Smooth muscle cell (in vitro differentiated cells): ENCODE measurements at regions not wholly inside any gene's neighbourhood (a gene's known extent, or its start where the extent isn't known, plus 50 kb on each side); places are given as distances from the start of the nearest gene placed in this dataset.

ENCODE experiments used
- DNase-seq: peaks from one replicate; lab custom pipeline; 2025; ENCODE audit not compliant: unreplicated experiment; lab: John Stamatoyannopoulos, UW
- H2AFZ ChIP-seq: fragments of 200-600 bp; sonication (generic); 2 replicates; pipeline ENCODE4 v1.6.0; 2016; ENCODE audit warnings: antibody characterized with exemption, low read depth, mild to moderate bottlenecking
- H3F3A ChIP-seq: fragments of 200-600 bp; sonication (generic); 2 replicates; pipeline ENCODE4 v1.6.0; 2017; ENCODE audit warnings: antibody characterized with exemption, low read depth
- H3K27ac ChIP-seq: fragments of 200-600 bp; sonication (generic); 2 replicates; pipeline ENCODE4 v1.5.1; 2016; ENCODE audit warnings: low read depth, mild to moderate bottlenecking
- H3K27me3 ChIP-seq: fragments of 200-600 bp; sonication (generic); 2 replicates; pipeline ENCODE4 v1.6.1; 2016; ENCODE audit warnings: low read depth, mild to moderate bottlenecking
- H3K36me3 ChIP-seq: fragments of 200-600 bp; sonication (generic); 2 replicates; pipeline ENCODE4 v1.5.1; 2016; ENCODE audit warnings: low read depth
- H3K4me1 ChIP-seq: fragments of 200-600 bp; sonication (generic); 2 replicates; pipeline ENCODE4 v1.5.1; 2016; ENCODE audit warnings: low read depth
- H3K4me2 ChIP-seq: fragments of 200-600 bp; sonication (generic); 2 replicates; pipeline ENCODE4 v1.6.0; 2016; ENCODE audit warnings: mild to moderate bottlenecking
- H3K4me3 ChIP-seq: fragments of 200-600 bp; sonication (generic); 2 replicates; pipeline ENCODE4 v1.5.1; 2016; ENCODE audit warnings: mild to moderate bottlenecking
- H3K79me2 ChIP-seq: fragments of 200-600 bp; sonication (generic); 2 replicates; pipeline ENCODE4 v1.6.0; 2016; ENCODE audit warnings: low read depth, mild to moderate bottlenecking
- H3K9ac ChIP-seq: fragments of 200-600 bp; sonication (generic); 2 replicates; pipeline ENCODE4 v1.6.0; 2016; ENCODE audit warnings: low read depth
- H3K9me3 ChIP-seq: fragments of 200-600 bp; sonication (generic); replicated peaks from 2 replicates; pipeline ENCODE4 v1.5.1; 2016; ENCODE audit warnings: low read depth
- H4K20me1 ChIP-seq: fragments of 200-600 bp; sonication (generic); 2 replicates; pipeline ENCODE4 v1.6.0; 2016; ENCODE audit warnings: low read depth
- WGBS: methylation state at CpG from one replicate; pipeline ENCODE4 v1.1.7; 2016; ENCODE audit warnings: low lambda C conversion rate; 5-methylcytosine and 5-hydroxymethylcytosine counted together
- TF ChIP-seq, protein P1 (sequence below): fragments of 200-600 bp; sonication (generic); IDR thresholded peaks from 2 replicates; pipeline ENCODE4 v1.5.1; 2017; ENCODE audit warnings: borderline replicate concordance, mild to moderate bottlenecking, antibody characterized with exemption; ENCODE audit not compliant: insufficient read depth, poor library complexity, severe bottlenecking

GRCh38 chr16:73434621-73435020, 386.7 kb upstream of the ZFHX3 start:
- Histone ChIP-seq H3K27me3 (peaks cover 10% of the 10 kb centered on the region), H3K79me2 (no peaks in the 10 kb centered on the region), H3K27ac (no peak overlapping the region), H2AFZ (no peak overlapping the region), H3K36me3 (no peaks in the 10 kb centered on the region), H3K4me1 (peaks cover 4% of the 10 kb centered on the region), H3K4me2 (no peak overlapping the region), H3F3A (no peaks in the 10 kb centered on the region), H4K20me1 (no peaks in the 10 kb centered on the region), H3K4me3 (no peak overlapping the region), H3K9me3 (no peaks in the 10 kb centered on the region), H3K9ac (no peak overlapping the region)
- 92% methylated on average over 5 of the region's 5 CpGs for WGBS
- DNase-seq = no peak
- TF ChIP-seq, protein P1, sequence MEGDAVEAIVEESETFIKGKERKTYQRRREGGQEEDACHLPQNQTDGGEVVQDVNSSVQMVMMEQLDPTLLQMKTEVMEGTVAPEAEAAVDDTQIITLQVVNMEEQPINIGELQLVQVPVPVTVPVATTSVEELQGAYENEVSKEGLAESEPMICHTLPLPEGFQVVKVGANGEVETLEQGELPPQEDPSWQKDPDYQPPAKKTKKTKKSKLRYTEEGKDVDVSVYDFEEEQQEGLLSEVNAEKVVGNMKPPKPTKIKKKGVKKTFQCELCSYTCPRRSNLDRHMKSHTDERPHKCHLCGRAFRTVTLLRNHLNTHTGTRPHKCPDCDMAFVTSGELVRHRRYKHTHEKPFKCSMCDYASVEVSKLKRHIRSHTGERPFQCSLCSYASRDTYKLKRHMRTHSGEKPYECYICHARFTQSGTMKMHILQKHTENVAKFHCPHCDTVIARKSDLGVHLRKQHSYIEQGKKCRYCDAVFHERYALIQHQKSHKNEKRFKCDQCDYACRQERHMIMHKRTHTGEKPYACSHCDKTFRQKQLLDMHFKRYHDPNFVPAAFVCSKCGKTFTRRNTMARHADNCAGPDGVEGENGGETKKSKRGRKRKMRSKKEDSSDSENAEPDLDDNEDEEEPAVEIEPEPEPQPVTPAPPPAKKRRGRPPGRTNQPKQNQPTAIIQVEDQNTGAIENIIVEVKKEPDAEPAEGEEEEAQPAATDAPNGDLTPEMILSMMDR = no peak

DNA sequence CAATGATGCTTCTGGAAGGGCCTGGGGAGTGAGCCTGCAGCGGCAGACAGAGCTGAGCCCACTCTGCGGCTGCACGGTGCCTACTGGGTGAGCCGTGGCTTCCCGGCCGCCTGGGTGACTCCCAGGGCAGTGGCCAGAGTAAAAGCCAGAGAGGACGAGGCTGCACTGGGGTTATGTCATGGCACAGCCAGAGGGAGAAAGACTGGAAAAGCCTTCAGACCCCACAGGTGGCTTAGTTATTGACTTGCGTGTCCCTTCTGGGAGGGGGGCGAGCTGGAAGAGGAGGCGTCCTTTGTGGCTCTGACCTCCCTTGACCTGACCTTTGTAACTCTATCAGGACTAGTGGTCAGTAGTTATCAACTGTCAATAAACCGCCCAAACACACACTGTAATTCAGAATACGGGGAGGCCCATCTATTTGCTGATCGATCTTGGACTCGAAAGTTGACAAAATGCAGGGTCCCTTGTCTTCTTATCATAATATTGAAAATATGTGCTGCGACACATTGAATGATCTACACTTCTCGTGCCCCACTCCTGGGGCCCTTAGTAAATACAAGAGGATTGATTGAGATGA, 385.9 kb upstream of the ZFHX3 start:
- DNase-seq = no peak
- H3K4me1 ChIP-seq = peaks cover 4% of the 10 kb centered on the region
- no peak overlapping the region for H3K4me3 ChIP-seq
- peaks cover 8% of the 10 kb centered on the region for H3K27me3 ChIP-seq
- no peaks in the 10 kb centered on the region for H3K9me3 ChIP-seq
- no peaks in the 10 kb centered on the region for H3F3A ChIP-seq
- H3K4me2 ChIP-seq = no peak overlapping the region
- no peak overlapping the region for H2AFZ ChIP-seq
- no peak overlapping the region for H3K9ac ChIP-seq
- H3K79me2 ChIP-seq = no peaks in the 10 kb centered on the region
- H3K27ac ChIP-seq = no peak overlapping the region
- no peaks in the 10 kb centered on the region for H4K20me1 ChIP-seq
- no peaks in the 10 kb centered on the region for H3K36me3 ChIP-seq
- 89% methylated on average over 16 of the region's 16 CpGs for WGBS
- TF ChIP-seq, protein P1 = no peak

DNA sequence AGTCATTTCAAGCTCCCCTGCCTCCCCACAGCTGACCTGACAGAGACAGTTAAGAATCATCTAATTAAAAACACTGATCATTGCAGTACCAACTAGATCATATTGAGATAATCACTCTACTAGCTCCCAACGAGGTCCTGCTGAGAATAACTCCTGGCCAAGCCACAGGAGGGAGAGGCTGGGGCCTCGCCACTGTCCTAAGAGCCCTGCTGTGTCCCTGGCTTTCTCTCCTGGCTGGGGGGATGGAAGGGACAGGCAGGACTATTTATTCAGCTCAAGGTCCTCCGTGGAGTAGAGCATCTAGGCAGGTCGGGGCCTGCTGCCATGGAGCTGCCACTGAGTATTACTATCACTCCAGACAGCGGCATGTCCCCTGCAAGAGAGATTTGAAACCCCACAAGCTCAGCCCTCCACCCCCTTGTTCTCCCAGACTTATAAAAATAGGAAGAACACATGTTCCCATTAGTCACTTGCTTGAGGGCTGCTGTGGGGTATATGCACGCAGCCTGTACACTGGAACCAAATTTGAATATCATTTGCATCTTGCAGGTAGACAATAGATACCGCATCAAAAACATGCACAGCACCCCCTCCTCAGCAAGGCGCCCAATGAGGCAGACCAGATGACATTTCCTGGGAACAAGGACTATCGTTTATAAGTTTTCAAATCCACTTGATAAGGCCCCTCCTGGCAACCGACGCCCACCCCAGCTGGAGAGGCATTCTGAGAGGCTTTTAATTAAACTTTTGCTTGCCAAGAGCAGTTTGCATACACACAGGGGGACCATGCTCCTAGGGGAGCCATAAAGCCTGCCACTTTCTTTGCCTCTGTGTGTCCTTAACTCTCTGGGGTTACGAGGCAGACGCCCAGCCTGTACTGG, 385.2 kb upstream of the ZFHX3 start:
- H4K20me1 ChIP-seq = no peaks in the 10 kb centered on the region
- H3K27me3 ChIP-seq = peaks cover 6% of the 10 kb centered on the region
- H3K4me1 ChIP-seq = peaks cover 4% of the 10 kb centered on the region
- 84% methylated on average over 13 of the region's 13 CpGs for WGBS
- no peak overlapping the region for H3K4me2 ChIP-seq
- no peak overlapping the region for H3K4me3 ChIP-seq
- no peak for DNase-seq
- no peak overlapping the region for H3K27ac ChIP-seq
- H3K36me3 ChIP-seq = no peaks in the 10 kb centered on the region
- H2AFZ ChIP-seq = no peak overlapping the region
- no peaks in the 10 kb centered on the region for H3F3A ChIP-seq
- no peaks in the 10 kb centered on the region for H3K79me2 ChIP-seq
- no peak overlapping the region for H3K9ac ChIP-seq
- H3K9me3 ChIP-seq = no peaks in the 10 kb centered on the region
- TF ChIP-seq, protein P1 = no peak
